DND-41 (cell line): ENCODE measurements at regions not wholly inside any gene's neighbourhood (a gene's known extent, or its start where the extent isn't known, plus 50 kb on each side); places are given as distances from the start of the nearest gene placed in this dataset.

Experiments used
- ATAC-seq: fragments of 200-7000 bp; cut with Tn5 transposase; 3 replicates; pipeline ENCODE4 v1.9.1; 2021; ENCODE audit warnings: low read depth; ENCODE audit not compliant: insufficient read depth
- DNase-seq: peaks from one replicate; pipeline ENCODE4 v3.0.0-alpha.2; 2020
- H2AFZ ChIP-seq: 2 replicates; pipeline ENCODE4 v1.6.0; 2012; ENCODE audit warnings: low read depth, low read length
- H3K27ac ChIP-seq: 2 replicates; pipeline ENCODE4 v1.5.1; 2012; ENCODE audit warnings: low read length, inconsistent platforms
- H3K27me3 ChIP-seq: fragments of 200-600 bp; sonication (generic); 2 replicates; pipeline ENCODE4 v1.6.0; 2012; ENCODE audit warnings: low read length, mild to moderate bottlenecking, inconsistent platforms; ENCODE audit not compliant: insufficient read depth, poor library complexity
- H3K36me3 ChIP-seq: 2 replicates; pipeline ENCODE4 v1.5.1; 2012; ENCODE audit warnings: low read length, inconsistent platforms; ENCODE audit not compliant: insufficient read depth
- H3K4me1 ChIP-seq: 2 replicates; pipeline ENCODE4 v1.5.1; 2012; ENCODE audit warnings: mild to moderate bottlenecking, low read length; ENCODE audit not compliant: insufficient read depth
- H3K4me2 ChIP-seq: 2 replicates; pipeline ENCODE4 v1.6.0; 2012; ENCODE audit warnings: mild to moderate bottlenecking, moderate library complexity, low read length, inconsistent platforms; ENCODE audit not compliant: insufficient read depth
- H3K4me3 ChIP-seq, 2 experiments: fragments of 200-600 bp in 1 of 2; shearing (Covaris generic) in 1 of 2; 2 replicates each; pipeline ENCODE4 v1.5.1; 2012 to 2016; ENCODE audit warnings: inconsistent platforms in 2 of 2, low read length in 2 of 2, mild to moderate bottlenecking in 2 of 2, low read depth in 1 of 2, moderate library complexity in 1 of 2
- H3K79me2 ChIP-seq: 2 replicates; pipeline ENCODE4 v1.6.0; 2012; ENCODE audit warnings: low read length, inconsistent platforms; ENCODE audit not compliant: insufficient read depth
- H3K9ac ChIP-seq: 2 replicates; pipeline ENCODE4 v1.6.0; 2012; ENCODE audit warnings: low read depth, mild to moderate bottlenecking, inconsistent platforms, low read length, moderate library complexity
- H3K9me3 ChIP-seq: 2 replicates; pipeline ENCODE4 v1.5.1; 2012; ENCODE audit warnings: low read length, moderate library complexity, mild to moderate bottlenecking, inconsistent platforms; ENCODE audit not compliant: insufficient read depth, severe bottlenecking
- H4K20me1 ChIP-seq: 2 replicates; pipeline ENCODE4 v1.6.0; 2012; ENCODE audit warnings: low read length; ENCODE audit not compliant: insufficient read depth
- EZH2 ChIP-seq: IDR thresholded peaks from 3 replicates; pipeline ENCODE4 v1.6.1; 2012; ENCODE audit warnings: borderline replicate concordance, low read depth, mild to moderate bottlenecking, moderate library complexity, low read length, inconsistent platforms; ENCODE audit not compliant: severe bottlenecking
- TF ChIP-seq, protein P1 (sequence below): IDR thresholded peaks from 2 replicates; pipeline ENCODE4 v1.5.1; 2012; ENCODE audit warnings: borderline replicate concordance, low read length, moderate library complexity, mild to moderate bottlenecking; ENCODE audit not compliant: poor library complexity, severe bottlenecking; ENCODE audit errors: extremely low read depth

DNA sequence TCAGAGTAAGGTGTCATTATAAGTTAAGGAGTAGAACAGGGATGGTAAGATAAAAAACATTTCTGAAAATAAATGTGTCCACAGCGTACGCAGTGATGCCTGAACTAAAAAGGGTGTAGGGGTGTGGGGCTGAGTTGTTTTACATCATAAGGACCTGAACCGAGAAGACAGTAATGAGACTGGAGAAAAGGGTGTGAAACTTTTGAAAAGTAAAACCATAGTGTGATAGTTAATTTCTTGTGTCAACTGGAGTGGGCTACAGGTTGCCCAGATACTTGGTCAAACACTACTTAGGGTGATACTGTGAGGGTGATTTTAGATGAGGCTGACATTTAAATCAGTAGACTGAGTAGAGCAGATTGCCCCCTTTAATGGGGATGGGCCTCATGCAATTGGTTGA lies 169.0 kb upstream of the PRPS1L1 start:
- no peak overlapping the region for H3K9ac ChIP-seq
- H3K9me3 ChIP-seq = no peaks in the 10 kb centered on the region
- no peaks in the 10 kb centered on the region for H4K20me1 ChIP-seq
- DNase-seq (no peak), ATAC-seq (no peak)
- no peak overlapping the region for H3K4me3 ChIP-seq
- no peak overlapping the region for H2AFZ ChIP-seq
- no peaks in the 10 kb centered on the region for H3K27me3 ChIP-seq
- H3K4me2 ChIP-seq = no peak overlapping the region
- H3K36me3 ChIP-seq = no peaks in the 10 kb centered on the region
- TF ChIP-seq, protein P1, sequence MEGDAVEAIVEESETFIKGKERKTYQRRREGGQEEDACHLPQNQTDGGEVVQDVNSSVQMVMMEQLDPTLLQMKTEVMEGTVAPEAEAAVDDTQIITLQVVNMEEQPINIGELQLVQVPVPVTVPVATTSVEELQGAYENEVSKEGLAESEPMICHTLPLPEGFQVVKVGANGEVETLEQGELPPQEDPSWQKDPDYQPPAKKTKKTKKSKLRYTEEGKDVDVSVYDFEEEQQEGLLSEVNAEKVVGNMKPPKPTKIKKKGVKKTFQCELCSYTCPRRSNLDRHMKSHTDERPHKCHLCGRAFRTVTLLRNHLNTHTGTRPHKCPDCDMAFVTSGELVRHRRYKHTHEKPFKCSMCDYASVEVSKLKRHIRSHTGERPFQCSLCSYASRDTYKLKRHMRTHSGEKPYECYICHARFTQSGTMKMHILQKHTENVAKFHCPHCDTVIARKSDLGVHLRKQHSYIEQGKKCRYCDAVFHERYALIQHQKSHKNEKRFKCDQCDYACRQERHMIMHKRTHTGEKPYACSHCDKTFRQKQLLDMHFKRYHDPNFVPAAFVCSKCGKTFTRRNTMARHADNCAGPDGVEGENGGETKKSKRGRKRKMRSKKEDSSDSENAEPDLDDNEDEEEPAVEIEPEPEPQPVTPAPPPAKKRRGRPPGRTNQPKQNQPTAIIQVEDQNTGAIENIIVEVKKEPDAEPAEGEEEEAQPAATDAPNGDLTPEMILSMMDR = no peak
- TF ChIP-seq EZH2 = no peak
- no peaks in the 10 kb centered on the region for H3K4me1 ChIP-seq
- no peak overlapping the region for H3K27ac ChIP-seq
- no peaks in the 10 kb centered on the region for H3K79me2 ChIP-seq

DNA sequence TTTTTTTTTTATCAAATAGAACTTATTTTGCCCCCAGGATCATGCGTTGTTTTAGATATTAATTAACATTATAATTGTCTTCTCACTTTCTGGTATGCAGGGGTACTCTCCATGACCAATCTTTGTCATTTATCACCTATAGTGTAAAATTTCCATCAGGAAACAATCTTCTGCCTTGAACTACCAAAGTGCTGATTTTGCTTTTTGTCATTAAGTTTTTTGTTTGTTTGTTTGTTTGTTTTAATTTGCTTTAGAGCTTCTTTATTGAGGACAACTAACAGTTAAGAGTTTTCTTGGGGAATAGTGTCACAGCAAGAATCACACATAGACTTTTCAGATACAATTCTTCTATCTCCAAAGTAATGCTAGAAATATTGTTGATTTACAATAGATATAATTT lies 171.2 kb upstream of the PRPS1L1 start:
- no peak for DNase-seq
- Histone ChIP-seq H3K79me2 (no peaks in the 10 kb centered on the region), H2AFZ (no peak overlapping the region), H3K4me1 (no peaks in the 10 kb centered on the region), H4K20me1 (no peaks in the 10 kb centered on the region), H3K27ac (no peak overlapping the region), H3K27me3 (no peaks in the 10 kb centered on the region), H3K9ac (no peak overlapping the region), H3K4me3 (no peak overlapping the region), H3K9me3 (no peaks in the 10 kb centered on the region), H3K36me3 (no peaks in the 10 kb centered on the region), H3K4me2 (no peak overlapping the region)
- no peak for TF ChIP-seq EZH2
- TF ChIP-seq, protein P1 = no peak
- ATAC-seq = no peak

DNA sequence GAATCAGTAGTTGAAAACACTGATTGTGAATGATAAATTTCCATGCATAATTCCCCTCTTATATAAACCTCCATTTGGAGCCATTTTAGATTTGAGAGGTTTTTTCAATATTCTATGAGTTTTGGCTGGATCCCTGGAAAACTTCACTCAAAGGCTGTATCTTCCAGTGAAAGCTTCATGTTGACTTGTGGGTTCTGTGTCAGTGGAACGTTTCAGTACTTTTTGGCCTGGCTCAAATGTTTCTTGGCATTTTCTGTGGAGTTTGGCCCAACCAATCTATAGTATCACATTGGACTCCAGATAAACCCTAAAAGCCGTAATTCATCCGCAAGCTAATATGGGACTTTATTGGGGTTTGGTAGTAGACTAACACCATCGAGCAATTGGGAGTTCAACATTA lies 172.6 kb upstream of the PRPS1L1 start:
- H3K79me2 ChIP-seq = no peaks in the 10 kb centered on the region
- H3K4me2 ChIP-seq = no peak overlapping the region
- no peak overlapping the region for H3K4me3 ChIP-seq
- H4K20me1 ChIP-seq = no peaks in the 10 kb centered on the region
- TF ChIP-seq, protein P1 = no peak
- no peak for TF ChIP-seq EZH2
- no peaks in the 10 kb centered on the region for H3K4me1 ChIP-seq
- no peak for DNase-seq
- no peaks in the 10 kb centered on the region for H3K9me3 ChIP-seq
- ATAC-seq = no peak
- no peak overlapping the region for H2AFZ ChIP-seq
- no peaks in the 10 kb centered on the region for H3K36me3 ChIP-seq
- no peak overlapping the region for H3K9ac ChIP-seq
- no peak overlapping the region for H3K27ac ChIP-seq
- H3K27me3 ChIP-seq = no peaks in the 10 kb centered on the region

DNA sequence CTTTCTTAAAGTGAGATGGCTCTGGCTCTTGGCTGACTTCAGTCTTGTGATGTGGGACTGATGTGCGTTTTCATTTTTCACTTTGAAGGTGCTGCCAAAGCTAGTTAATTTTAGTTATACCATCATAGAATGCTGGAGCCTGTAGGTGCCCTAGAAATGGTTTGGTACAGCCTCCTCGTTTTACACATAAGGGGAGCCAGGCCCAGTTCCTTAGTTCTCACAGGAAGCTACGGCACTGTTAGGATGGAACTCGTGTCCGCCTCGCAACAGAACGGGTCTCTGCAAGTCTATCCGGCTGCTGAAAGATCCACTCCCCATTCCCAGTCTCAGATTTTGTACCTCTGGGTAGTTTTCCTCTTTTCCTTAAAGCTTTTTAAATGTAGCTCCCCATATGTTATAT lies 173.2 kb upstream of the PRPS1L1 start:
- Histone ChIP-seq H3K4me2 (no peak overlapping the region), H3K27ac (no peak overlapping the region), H3K9ac (no peak overlapping the region), H3K79me2 (no peaks in the 10 kb centered on the region), H3K9me3 (no peaks in the 10 kb centered on the region), H4K20me1 (no peaks in the 10 kb centered on the region), H3K4me3 (no peak overlapping the region), H3K27me3 (no peaks in the 10 kb centered on the region), H3K36me3 (no peaks in the 10 kb centered on the region), H2AFZ (no peak overlapping the region), H3K4me1 (no peaks in the 10 kb centered on the region)
- DNase-seq (no peak), ATAC-seq (no peak)
- TF ChIP-seq EZH2 = no peak
- TF ChIP-seq, protein P1 = no peak
